ENCODE measurements at regions not wholly inside any gene's neighbourhood (a gene's known extent, or its start where the extent isn't known, plus 50 kb on each side); places are given as distances from the start of the nearest gene placed in this dataset.

DNA sequence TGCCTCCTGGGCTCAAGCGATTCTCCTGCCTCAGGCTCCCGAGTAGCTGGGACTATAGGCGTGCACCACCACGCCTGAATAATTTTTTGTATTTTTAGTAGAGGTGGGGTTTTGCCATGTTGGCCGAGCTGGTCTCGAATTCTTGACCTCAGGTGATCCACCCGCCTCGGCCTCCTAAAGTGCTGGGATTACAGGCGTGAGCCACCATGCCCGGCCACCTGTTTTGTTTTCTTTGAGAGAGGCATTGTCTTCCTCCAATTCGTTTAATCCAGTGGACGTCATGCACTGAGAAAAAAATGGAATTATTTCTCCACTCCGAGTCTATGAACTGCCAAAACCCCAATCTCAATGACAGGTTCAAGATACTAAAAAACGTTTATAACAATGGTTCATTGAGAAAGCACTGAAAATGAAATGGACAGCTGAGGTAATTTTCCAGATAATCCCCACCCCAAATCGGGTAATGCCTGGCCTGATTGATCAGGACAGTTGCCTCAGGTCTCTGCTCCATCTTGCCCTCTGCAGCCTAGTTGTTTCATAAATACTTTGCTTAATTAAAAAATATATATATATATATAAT lies 132.7 kb upstream of the PARP11 start:
- TF ChIP-seq, protein P1, sequence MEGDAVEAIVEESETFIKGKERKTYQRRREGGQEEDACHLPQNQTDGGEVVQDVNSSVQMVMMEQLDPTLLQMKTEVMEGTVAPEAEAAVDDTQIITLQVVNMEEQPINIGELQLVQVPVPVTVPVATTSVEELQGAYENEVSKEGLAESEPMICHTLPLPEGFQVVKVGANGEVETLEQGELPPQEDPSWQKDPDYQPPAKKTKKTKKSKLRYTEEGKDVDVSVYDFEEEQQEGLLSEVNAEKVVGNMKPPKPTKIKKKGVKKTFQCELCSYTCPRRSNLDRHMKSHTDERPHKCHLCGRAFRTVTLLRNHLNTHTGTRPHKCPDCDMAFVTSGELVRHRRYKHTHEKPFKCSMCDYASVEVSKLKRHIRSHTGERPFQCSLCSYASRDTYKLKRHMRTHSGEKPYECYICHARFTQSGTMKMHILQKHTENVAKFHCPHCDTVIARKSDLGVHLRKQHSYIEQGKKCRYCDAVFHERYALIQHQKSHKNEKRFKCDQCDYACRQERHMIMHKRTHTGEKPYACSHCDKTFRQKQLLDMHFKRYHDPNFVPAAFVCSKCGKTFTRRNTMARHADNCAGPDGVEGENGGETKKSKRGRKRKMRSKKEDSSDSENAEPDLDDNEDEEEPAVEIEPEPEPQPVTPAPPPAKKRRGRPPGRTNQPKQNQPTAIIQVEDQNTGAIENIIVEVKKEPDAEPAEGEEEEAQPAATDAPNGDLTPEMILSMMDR (IDR thresholded peaks at IDR 0.05), result no peak
- no peak for TF ChIP-seq POLR2A (IDR thresholded peaks at IDR 0.05)

Measured in breast epithelium (tissue), 3 donors.